CD4-positive, alpha-beta T cell (primary cell): ENCODE measurements at regions not wholly inside any gene's neighbourhood (a gene's known extent, or its start where the extent isn't known, plus 50 kb on each side); places are given as distances from the start of the nearest gene placed in this dataset.

Experiments
- ATAC-seq: fragments of 200-7000 bp; cut with Tn5 transposase; one replicate; pipeline ENCODE4 v1.10.0; 2022; ENCODE audit warnings: mild to moderate bottlenecking; ENCODE audit not compliant: poor library complexity
- CTCF ChIA-PET: fragments of 350-600 bp; sonication (Branson Sonifier 250); formaldehyde crosslinking; loops from one replicate; lab custom pipeline; 2021; ENCODE audit warnings: antibody characterized with exemption, inconsistent platforms; lab: Charles Lee
- POLR2A ChIA-PET: fragments of 350-600 bp; sonication (Branson Sonifier 250); formaldehyde crosslinking; loops from one replicate; lab custom pipeline; 2021; ENCODE audit warnings: antibody characterized with exemption, inconsistent platforms; lab: Charles Lee
- DNase-seq, 14 experiments: peaks; one replicate each; pipeline ENCODE4 v3.0.0-alpha.2; 2013 to 2020; ENCODE audit warnings: mixed read lengths in 2 of 14
- H3K27ac ChIP-seq, 2 donors: one replicate each; pipeline versions ENCODE4 v1.5.1 to v1.7.0; 2013; ENCODE audit warnings: low read length in 2 of 2, low read depth in 1 of 2, mild to moderate bottlenecking in 1 of 2
- H3K27me3 ChIP-seq, 2 experiments: 1 replicate in 1 of 2; 2 replicates in 1 of 2; pipeline versions ENCODE4 v1.6.1 to v1.7.0; 2013; ENCODE audit warnings: low read length in 2 of 2, control low read depth in 1 of 2, mild to moderate bottlenecking in 1 of 2, moderate library complexity in 1 of 2; ENCODE audit not compliant: insufficient read depth in 2 of 2, control insufficient read depth in 1 of 2
- H3K36me3 ChIP-seq: one replicate; pipeline ENCODE4 v1.6.1; 2013; ENCODE audit warnings: low read length, control low read depth; ENCODE audit not compliant: insufficient read depth
- H3K4me1 ChIP-seq: one replicate; pipeline ENCODE4 v1.6.1; 2013; ENCODE audit warnings: low read length, control low read depth; ENCODE audit not compliant: insufficient read depth
- H3K4me3 ChIP-seq: one replicate; pipeline ENCODE4 v1.5.1; 2013; ENCODE audit warnings: mild to moderate bottlenecking, low read length, moderate library complexity
- H3K9me3 ChIP-seq, 2 experiments: 1 replicate in 1 of 2; 2 replicates in 1 of 2; pipeline versions ENCODE4 v1.6.1 to v1.7.0; 2013; ENCODE audit warnings: low read length in 2 of 2, mild to moderate bottlenecking in 2 of 2, control low read depth in 1 of 2, moderate library complexity in 1 of 2; ENCODE audit not compliant: control insufficient read depth in 1 of 2, insufficient read depth in 1 of 2
- H3K27ac Mint-ChIP-seq: one replicate; pipeline ENCODE4 v1.8.0; 2020; ENCODE audit warnings: mixed read lengths
- H3K27me3 Mint-ChIP-seq: one replicate; pipeline ENCODE4 v1.8.0; 2021; ENCODE audit warnings: mixed read lengths
- H3K36me3 Mint-ChIP-seq: one replicate; pipeline ENCODE4 v1.8.0; 2021; ENCODE audit warnings: low read depth, mixed read lengths
- H3K4me1 Mint-ChIP-seq: one replicate; pipeline ENCODE4 v1.8.0; 2021; ENCODE audit warnings: low read depth, mixed read lengths
- H3K4me3 Mint-ChIP-seq: one replicate; pipeline ENCODE4 v1.8.0; 2020; ENCODE audit warnings: mild to moderate bottlenecking, mixed read lengths
- H3K9me3 Mint-ChIP-seq: one replicate; pipeline ENCODE4 v1.8.0; 2020; ENCODE audit warnings: mixed read lengths
- CTCF ChIP-seq: fragments of 200-600 bp; IDR thresholded peaks from one replicate; pipeline ENCODE4 v1.8.0; 2022; ENCODE audit warnings: antibody characterized with exemption, mild to moderate bottlenecking
- intact Hi-C, 2 experiments: fragments of 100-400 bp; cut with DNase I in 1 of 2; cut with micrococcal nuclease in 1 of 2; formaldehyde crosslinking; loops; one replicate each; pipeline versions ENCODE4 v1.15.1 to v1.9.0; 2023 to 2025; cut with DNase I, micrococcal nuclease

- CTCF ChIA-PET, result no interaction called here
- Mint-ChIP-seq H3K27ac (no peak overlapping the region), H3K27me3 (no peaks in the 10 kb centered on the region), H3K9me3 (peaks cover 13% of the 10 kb centered on the region), H3K4me3 (no peak overlapping the region), H3K36me3 (no peaks in the 10 kb centered on the region), H3K4me1 (no peaks in the 10 kb centered on the region)
- no peak for DNase-seq
- POLR2A ChIA-PET, result no interaction called here
- Histone ChIP-seq H3K36me3 (no peaks in the 10 kb centered on the region), H3K27ac (no peak overlapping the region), H3K4me1 (no peaks in the 10 kb centered on the region), H3K27me3 (no peaks in the 10 kb centered on the region), H3K9me3 (peaks cover 0 to 3% of the 10 kb centered on the region in 2 experiments), H3K4me3 (no peak overlapping the region)
- intact Hi-C loops, result no loop called here
- ATAC-seq, result no peak
- no peak for TF ChIP-seq CTCF
Observed at GRCh38 chr17:22600644-22601298, 908.4 kb downstream of the KCNJ18 start.
